GM21360 (cell line): ENCODE measurements at regions not wholly inside any gene's neighbourhood (a gene's known extent, or its start where the extent isn't known, plus 50 kb on each side); places are given as distances from the start of the nearest gene placed in this dataset.

Source experiments
- ATAC-seq: cut with Tn5 transposase; IDR thresholded peaks from one replicate; pipeline ENCODE4 v1.9.1; 2021; ENCODE audit warnings: mild to moderate bottlenecking, moderate library complexity; ENCODE audit not compliant: unreplicated experiment

- peak; percentile 74 for ATAC-seq
These were observed 73.8 kb downstream of the SYNE3 start for GRCh38 chr14:95442633-95443021.

GRCh38 chr14:95442016-95442632 is 74.3 kb downstream of the SYNE3 start:
- ATAC-seq = no peak

GRCh38 chr14:95440951-95441350 is 75.5 kb downstream of the SYNE3 start:
- ATAC-seq = no peak

- ATAC-seq = no peak
These were observed 76.0 kb downstream of the SYNE3 start for GRCh38 chr14:95440496-95440895.

- ATAC-seq = no peak
These were observed 76.6 kb downstream of the SYNE3 start for GRCh38 chr14:95439881-95440280.

GRCh38 chr14:95437715-95438114 is 78.7 kb downstream of the SYNE3 start:
- no peak for ATAC-seq

GRCh38 chr14:95436354-95436753 is 80.1 kb downstream of the SYNE3 start:
- ATAC-seq = no peak

GRCh38 chr14:95434121-95434520 is 82.3 kb downstream of the SYNE3 start:
- no peak for ATAC-seq

DNA sequence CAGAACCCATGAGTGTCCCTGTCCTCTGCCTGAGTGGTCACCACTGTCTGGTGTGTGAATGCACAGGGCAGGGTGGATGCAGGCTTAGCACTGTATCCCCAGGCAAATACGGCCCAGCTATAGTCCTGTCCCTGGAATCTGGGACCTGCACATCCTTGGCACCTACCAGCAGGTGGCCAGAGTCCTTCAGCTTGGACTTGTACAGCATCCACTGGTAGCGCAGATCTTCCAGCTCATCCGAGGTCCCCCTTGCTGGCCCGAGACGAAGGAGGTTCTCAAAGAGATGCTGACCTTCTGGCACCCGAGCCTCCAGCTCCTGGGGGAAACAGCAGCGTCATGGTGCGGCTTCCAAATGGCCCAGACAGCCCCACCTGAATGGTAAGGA is 83.4 kb downstream of the SYNE3 start:
- no peak for ATAC-seq

GRCh38 chr14:95432144-95433093 is 84.0 kb downstream of the SYNE3 start:
- ATAC-seq = no peak

DNA sequence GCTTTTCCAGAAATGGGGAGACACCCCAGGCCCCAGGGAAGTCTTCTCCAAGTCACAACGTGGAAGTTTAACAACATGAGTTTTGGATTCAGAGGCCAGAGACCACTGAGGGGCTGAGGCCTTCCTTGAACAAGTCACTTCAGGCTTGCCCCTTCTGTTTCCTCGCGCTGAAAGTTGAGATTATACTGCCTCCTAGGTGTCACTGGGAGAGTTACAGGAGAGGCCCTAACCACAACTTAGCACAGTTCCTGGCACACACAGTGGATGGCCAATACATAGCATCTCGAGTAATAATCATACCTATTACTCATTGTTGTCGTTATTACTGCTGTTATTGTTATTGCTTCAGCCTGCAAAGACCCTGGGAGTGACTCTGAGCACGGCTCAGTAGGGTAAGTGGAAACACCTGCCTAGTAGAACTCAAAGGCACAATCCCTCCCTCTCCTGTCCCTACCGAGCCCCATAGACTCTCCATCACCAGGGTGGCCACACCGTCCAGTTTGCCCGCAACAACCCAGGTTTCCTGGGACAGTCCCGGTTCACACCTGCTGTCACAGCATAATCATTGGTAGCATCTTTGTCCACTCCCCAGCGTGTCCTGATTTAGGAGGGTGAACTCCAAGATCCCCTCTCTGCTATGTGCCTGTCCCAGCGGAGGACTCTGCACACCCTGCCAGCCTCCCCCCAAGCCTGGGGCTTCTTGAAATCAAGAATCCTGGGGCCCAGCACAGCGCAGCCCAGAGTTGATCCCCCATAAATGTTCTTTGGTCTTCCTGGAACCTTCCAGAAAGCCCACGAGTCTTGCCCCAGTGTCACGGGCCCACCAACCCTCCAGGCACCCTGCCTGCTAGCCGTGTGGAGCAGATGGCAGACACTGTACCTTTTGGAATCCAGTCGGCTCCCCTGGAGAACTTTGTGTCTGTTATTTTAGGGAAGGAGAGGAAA is 85.0 kb downstream of the SYNE3 start:
- ATAC-seq = no peak

- ATAC-seq = no peak
These were observed 87.9 kb downstream of the SYNE3 start for GRCh38 chr14:95428557-95428956.

DNA sequence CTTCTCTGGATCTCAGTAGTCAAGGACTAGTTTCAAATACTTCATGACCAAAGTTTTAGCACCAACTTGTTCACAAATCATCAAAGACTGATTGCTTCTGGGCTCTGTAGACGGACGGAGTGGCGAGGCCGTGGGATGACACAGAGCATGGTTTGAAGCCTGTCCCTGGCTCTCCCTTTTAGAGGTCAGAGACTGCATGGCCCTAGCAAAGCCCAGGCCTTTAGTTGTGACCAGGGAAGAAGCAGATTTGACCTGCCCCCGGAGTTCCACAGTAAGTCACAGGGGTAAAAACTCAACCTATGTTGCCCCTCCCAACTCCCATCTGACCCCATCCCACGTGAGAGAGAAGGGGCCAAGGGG is 90.4 kb downstream of the SYNE3 start:
- ATAC-seq = no peak

DNA sequence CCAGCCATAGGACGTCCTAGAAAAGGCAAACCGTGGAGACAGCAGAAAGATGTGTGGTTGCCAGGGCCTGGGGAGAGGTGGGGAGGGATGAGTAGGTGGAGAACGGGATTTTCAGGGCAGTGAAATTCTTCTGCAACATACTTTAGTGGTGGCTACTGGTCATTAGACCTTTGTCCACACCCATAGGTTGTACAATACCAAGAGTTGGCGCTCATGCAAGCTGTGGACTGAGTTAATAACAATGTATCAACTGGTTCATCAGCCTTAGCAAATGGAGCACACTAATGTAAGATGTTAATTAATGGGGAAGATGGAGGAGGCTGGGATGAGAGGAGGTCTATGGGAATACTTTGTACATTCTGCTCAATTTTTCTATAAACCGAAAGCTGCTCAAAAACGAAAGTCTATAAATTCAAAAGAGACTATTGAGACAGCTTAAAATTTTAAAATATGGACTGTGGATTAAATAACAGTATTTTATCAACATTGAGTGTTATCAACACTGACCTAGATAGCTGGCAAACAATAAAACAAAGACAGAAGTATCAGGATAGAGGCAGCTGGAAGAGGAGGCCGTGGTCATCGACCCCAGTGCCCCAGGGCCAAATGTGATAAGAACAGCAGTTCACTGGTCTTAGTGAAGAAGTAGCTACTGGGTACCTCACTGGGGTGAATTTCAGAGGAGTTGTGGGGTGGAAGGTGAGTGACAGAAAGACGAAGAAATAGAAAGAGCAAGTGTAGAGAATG is 90.9 kb downstream of the SYNE3 start:
- ATAC-seq = no peak

GRCh38 chr14:95424529-95424928 is 91.9 kb downstream of the SYNE3 start:
- ATAC-seq = no peak

DNA sequence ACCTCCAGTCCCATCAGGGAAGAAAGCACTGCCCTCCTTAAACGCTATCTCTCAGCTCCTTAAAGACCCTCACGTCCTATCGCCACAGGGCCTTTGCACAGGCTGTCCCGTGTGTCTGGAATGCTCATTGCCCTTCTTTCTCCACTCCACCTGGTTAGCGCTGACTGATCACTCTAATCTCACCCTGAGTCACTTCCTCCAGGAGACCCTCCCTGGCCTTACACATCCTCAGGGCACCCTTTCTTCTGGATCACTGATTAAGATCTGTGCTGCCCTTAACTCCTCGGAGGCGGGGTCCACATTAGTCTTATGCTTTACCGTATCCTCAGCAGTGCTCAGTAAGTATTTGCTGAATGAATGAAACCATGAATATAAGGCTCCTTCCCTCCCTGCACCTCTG is 94.7 kb downstream of the SYNE3 start:
- ATAC-seq = no peak

GRCh38 chr14:95420060-95420459 is 96.4 kb downstream of the SYNE3 start:
- no peak for ATAC-seq

- ATAC-seq = no peak
These were observed 96.9 kb downstream of the SYNE3 start for GRCh38 chr14:95419569-95419968.

DNA sequence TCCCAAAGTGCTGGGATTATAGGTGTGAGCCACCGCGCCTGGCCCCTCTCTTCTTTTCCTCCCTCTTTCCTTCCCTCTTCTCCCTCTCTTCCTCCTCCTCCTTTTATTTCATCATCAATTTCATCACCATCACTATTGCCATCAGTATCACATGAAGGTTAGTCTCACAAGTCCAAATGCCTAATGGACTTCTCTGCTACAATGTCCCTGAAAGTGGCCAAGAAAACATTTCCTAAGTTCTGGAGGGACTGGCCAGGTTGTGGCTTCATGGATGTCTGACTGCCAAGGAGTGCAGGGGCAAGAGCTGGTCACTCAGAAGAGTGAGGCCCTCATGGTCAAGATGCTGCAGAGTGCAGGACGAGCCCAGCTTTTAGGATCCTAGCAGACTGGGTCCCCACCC is 97.6 kb downstream of the SYNE3 start:
- no peak for ATAC-seq

GRCh38 chr14:95417492-95417891 is 97.8 kb upstream of the CLMN start:
- ATAC-seq = no peak

DNA sequence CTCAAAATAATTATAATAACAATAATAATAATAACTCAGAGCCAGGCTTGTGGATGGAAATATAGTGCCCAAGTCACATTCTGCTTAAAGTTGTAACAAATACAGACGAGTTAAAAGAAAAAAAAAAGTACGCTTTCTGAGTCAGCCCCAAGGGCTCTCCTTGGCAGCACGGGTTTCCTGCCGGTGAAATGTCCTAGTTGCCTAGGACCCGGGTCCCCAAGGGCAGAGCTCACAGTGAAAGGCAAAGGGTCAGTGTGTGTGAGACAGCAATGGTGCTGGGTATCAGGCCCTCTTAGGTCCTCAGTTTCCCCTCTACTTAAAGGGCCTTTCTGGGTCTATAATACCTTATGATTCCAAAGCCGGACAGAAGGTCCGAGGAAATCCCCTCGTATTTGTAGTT is 96.3 kb upstream of the CLMN start:
- no peak for ATAC-seq
